Thoracic aorta (tissue), 2 donors: ENCODE measurements at regions not wholly inside any gene's neighbourhood (a gene's known extent, or its start where the extent isn't known, plus 50 kb on each side); places are given as distances from the start of the nearest gene placed in this dataset.

Source experiments
- ATAC-seq: fragments of 150-250 bp; one replicate; pipeline ENCODE4 v1.8.0; 2017; ENCODE audit warnings: low read depth; ENCODE audit not compliant: insufficient number of reproducible peaks, low FRiP score
- DNase-seq: peaks from one replicate; pipeline ENCODE4 v3.0.0-alpha.2; 2020; ENCODE audit warnings: low spot score
- H3K27ac ChIP-seq, 2 donors: fragments of 200-600 bp; sonication (generic); 1 replicate in 1 of 2; 2 replicates in 1 of 2; pipeline ENCODE4 v1.5.1; 2016; ENCODE audit warnings: mild to moderate bottlenecking in 2 of 2, moderate library complexity in 2 of 2
- H3K27me3 ChIP-seq: fragments of 200-600 bp; sonication (generic); replicated peaks from 2 replicates; pipeline ENCODE4 v1.6.0; 2016; ENCODE audit warnings: mild to moderate bottlenecking; ENCODE audit not compliant: insufficient read depth
- H3K36me3 ChIP-seq: fragments of 200-600 bp; sonication (generic); one replicate; pipeline ENCODE4 v1.5.1; 2016
- H3K4me1 ChIP-seq, 2 donors: fragments of 200-600 bp; sonication (generic); 1 replicate in 1 of 2; 2 replicates in 1 of 2; pipeline versions ENCODE4 v1.5.1 to v1.6.0; 2016; ENCODE audit warnings: low read depth in 2 of 2, mild to moderate bottlenecking in 1 of 2; ENCODE audit not compliant: control insufficient read depth in 1 of 2
- H3K4me3 ChIP-seq: fragments of 200-600 bp; sonication (generic); 2 replicates; pipeline ENCODE4 v1.5.1; 2016; ENCODE audit warnings: mild to moderate bottlenecking
- H3K9me3 ChIP-seq: fragments of 200-600 bp; sonication (generic); 2 replicates; pipeline ENCODE4 v1.5.1; 2016
- CTCF ChIP-seq: fragments of 200-600 bp; sonication (generic); IDR thresholded peaks from one replicate; pipeline ENCODE4 v1.5.1; 2019; ENCODE audit warnings: antibody characterized with exemption

- Histone ChIP-seq H3K27me3 (no peaks in the 10 kb centered on the region), H3K27ac (no peak overlapping the region), H3K4me3 (no peak overlapping the region), H3K36me3 (no peaks in the 10 kb centered on the region), H3K4me1 (no peaks in the 10 kb centered on the region), H3K9me3 (no peaks in the 10 kb centered on the region)
- ATAC-seq (no peak), DNase-seq (no peak)
- TF ChIP-seq CTCF: no peak
These were observed 97.7 kb downstream of the CBLN1 start for GRCh38 chr16:49183911-49184310.

GRCh38 chr16:49181791-49182518 is 99.7 kb downstream of the CBLN1 start:
- DNase-seq (no peak), ATAC-seq (no peak)
- no peak overlapping the region for H3K27ac ChIP-seq
- H3K4me3 ChIP-seq: no peak overlapping the region
- H3K27me3 ChIP-seq: no peaks in the 10 kb centered on the region
- H3K36me3 ChIP-seq: no peaks in the 10 kb centered on the region
- TF ChIP-seq CTCF: no peak
- H3K9me3 ChIP-seq: no peaks in the 10 kb centered on the region
- H3K4me1 ChIP-seq: no peaks in the 10 kb centered on the region

- no peaks in the 10 kb centered on the region for H3K36me3 ChIP-seq
- no peak overlapping the region for H3K27ac ChIP-seq
- H3K4me3 ChIP-seq: no peak overlapping the region
- no peaks in the 10 kb centered on the region for H3K4me1 ChIP-seq
- TF ChIP-seq CTCF: no peak
- H3K9me3 ChIP-seq: no peaks in the 10 kb centered on the region
- DNase-seq (no peak), ATAC-seq (no peak)
- no peaks in the 10 kb centered on the region for H3K27me3 ChIP-seq
These were observed 101.8 kb downstream of the CBLN1 start for GRCh38 chr16:49179714-49180330.

- no peak for DNase-seq
- Histone ChIP-seq H3K27ac (no peak overlapping the region), H3K4me3 (no peak overlapping the region), H3K27me3 (no peaks in the 10 kb centered on the region), H3K36me3 (no peaks in the 10 kb centered on the region), H3K4me1 (no peaks in the 10 kb centered on the region), H3K9me3 (no peaks in the 10 kb centered on the region)
- ATAC-seq: no peak
- no peak for TF ChIP-seq CTCF
These were observed 113.5 kb downstream of the CBLN1 start for GRCh38 chr16:49168126-49168525.

- ATAC-seq (no peak), DNase-seq (no peak)
- H3K9me3 ChIP-seq: no peaks in the 10 kb centered on the region
- H3K27me3 ChIP-seq: no peaks in the 10 kb centered on the region
- no peak overlapping the region for H3K27ac ChIP-seq
- H3K4me3 ChIP-seq: no peak overlapping the region
- TF ChIP-seq CTCF: no peak
- H3K4me1 ChIP-seq: no peaks in the 10 kb centered on the region
- H3K36me3 ChIP-seq: no peaks in the 10 kb centered on the region
These were observed 116.6 kb downstream of the CBLN1 start for GRCh38 chr16:49165025-49165424.
